ENCODE measurements at regions not wholly inside any gene's neighbourhood (a gene's known extent, or its start where the extent isn't known, plus 50 kb on each side); places are given as distances from the start of the nearest gene placed in this dataset.
"Not testable (repeated sequence)": the region's sequence is repeated elsewhere in the genome, so short reads cannot be mapped to it uniquely, and the experiment has no call there.

GRCh38 chr21:18567770-18568169, 164.2 kb upstream of the TMPRSS15 start:
- not testable (repeated sequence) for DNase-seq

GRCh38 chr21:18588001-18588662, 184.5 kb upstream of the TMPRSS15 start:
- DNase-seq = no peak

DNA sequence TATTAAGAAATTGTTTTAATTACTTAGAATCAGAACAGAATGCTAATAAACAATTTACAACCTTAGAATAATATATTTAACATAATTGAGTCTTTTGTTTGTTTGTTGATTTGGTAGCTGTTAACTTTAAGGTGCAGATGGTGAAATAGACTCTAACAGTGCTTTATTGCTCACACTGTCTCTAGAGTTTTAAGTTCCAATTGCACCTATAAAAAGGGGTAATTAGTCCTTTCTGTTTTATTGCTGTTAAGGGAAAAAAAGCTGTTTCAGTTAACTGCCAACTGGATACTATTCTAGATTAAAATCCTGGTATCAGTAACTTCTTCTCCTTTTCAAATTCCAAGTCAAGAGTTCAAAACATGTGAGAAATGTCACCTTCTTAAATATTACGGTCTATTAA, 197.6 kb upstream of the TMPRSS15 start:
- no peak for DNase-seq

GRCh38 chr21:18602711-18603110, 199.1 kb upstream of the TMPRSS15 start:
- DNase-seq = no peak

GRCh38 chr21:18603261-18603660, 199.7 kb upstream of the TMPRSS15 start:
- DNase-seq = no peak

- DNase-seq = no peak
These were observed 200.4 kb upstream of the TMPRSS15 start for GRCh38 chr21:18603980-18604379.

- DNase-seq = no peak
These were observed 204.6 kb upstream of the TMPRSS15 start for GRCh38 chr21:18608226-18608625.

DNA sequence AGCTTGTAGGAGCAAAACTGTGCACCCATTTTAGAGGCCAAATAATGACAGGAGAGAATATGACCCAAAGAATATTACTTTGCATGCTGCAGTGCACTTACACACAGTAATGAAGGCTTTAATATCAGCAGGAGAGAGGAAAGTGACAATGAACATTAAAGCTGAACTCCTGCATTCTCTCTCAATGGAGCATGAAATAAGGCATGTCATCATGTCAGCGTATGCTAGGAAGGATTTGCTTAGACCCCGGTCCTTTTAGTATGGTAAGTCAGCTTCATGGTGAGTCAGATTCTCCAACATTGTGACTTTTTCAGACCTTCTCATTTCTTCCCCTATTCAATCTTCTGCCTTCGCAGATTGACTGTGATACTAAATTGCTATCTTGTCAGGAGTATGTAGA, 210.7 kb upstream of the TMPRSS15 start:
- DNase-seq = no peak

GRCh38 chr21:18617291-18617690, 213.7 kb upstream of the TMPRSS15 start:
- DNase-seq = no peak

- DNase-seq = no peak
These were observed 216.9 kb upstream of the TMPRSS15 start for GRCh38 chr21:18620436-18620835.

GRCh38 chr21:18622383-18622782, 218.8 kb upstream of the TMPRSS15 start:
- DNase-seq = no peak

GRCh38 chr21:18630446-18630845, 226.9 kb upstream of the TMPRSS15 start:
- no peak for DNase-seq

GRCh38 chr21:18636897-18637296, 233.3 kb upstream of the TMPRSS15 start:
- no peak for DNase-seq

GRCh38 chr21:18646116-18646515, 242.5 kb upstream of the TMPRSS15 start:
- no peak for DNase-seq

- no peak for DNase-seq
These were observed 252.3 kb upstream of the TMPRSS15 start for GRCh38 chr21:18655931-18656330.

DNA sequence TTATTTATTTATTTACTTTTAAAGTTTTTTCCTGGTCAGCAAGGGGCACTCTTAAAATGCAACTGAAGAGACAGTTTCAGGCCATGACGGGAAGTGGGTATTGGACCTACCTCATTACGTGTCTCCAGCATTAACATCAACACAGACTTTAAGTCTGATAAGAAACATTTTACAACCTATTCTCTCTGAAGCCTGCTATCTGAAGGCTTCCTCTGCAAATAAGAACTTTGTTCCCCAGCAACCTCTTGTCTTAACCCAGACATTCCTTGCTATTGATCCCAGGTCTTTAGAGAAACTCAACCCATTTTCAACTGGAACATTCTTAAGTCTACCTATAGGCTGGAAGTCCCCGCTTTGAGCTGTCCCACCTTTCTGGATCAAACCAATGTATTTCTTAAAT, 258.3 kb upstream of the TMPRSS15 start:
- no peak for DNase-seq

GRCh38 chr21:18663663-18664062, 260.1 kb upstream of the TMPRSS15 start:
- no peak for DNase-seq

- no peak for DNase-seq
These were observed 263.1 kb upstream of the TMPRSS15 start for GRCh38 chr21:18666725-18667124.

- DNase-seq = no peak
These were observed 270.2 kb upstream of the TMPRSS15 start for GRCh38 chr21:18673789-18674188.

GRCh38 chr21:18677632-18678031, 274.0 kb upstream of the TMPRSS15 start:
- DNase-seq = no peak

DNA sequence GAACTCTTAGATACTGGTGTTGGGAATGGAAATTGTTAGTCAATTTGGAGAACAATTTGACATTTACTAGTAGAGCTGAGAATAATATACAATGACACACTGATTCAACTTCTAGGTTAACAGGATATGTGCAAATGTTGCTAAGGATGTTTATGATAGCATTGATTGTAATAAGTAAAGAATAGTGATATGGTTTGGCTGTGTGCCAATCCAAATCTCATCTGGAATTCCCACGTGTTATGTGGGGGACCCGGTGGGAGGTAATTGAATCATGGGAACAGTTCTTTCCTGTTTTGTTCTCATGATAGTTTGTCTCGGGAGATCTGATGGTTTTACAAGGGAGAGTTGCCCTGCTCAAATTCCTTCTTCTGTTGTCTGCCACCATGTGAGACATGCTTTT, 302.4 kb upstream of the TMPRSS15 start:
- no peak for DNase-seq

- DNase-seq = no peak
These were observed 308.1 kb upstream of the TMPRSS15 start for GRCh38 chr21:18711662-18712061.

- DNase-seq = no peak
These were observed 312.0 kb upstream of the TMPRSS15 start for GRCh38 chr21:18715606-18716005.

DNA sequence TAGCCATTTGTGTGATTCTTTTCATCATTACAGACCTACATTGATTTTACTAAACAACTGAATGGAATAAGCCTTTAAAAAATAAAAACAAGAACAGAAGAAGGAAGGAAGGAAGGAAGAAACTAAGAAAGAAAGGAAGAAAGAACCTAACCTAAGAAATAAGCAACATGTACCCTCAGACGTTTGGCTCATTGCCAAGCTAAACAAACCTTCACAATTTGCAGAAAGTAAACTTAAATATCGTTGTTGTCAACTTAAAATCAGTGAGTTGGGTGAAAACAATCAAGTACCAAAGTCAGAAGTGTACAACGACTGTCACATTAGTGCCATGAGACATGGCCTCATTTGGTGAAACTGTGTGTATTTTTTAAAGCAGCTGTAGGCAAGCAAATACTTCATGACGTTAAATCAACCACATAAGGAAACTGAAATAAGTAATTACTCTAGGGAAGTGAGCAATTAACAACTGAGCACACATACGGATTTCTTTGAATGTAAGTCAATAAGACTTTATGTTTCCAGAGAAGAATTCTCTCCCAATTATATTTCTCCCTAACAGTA, 313.1 kb upstream of the TMPRSS15 start:
- DNase-seq = no peak

GRCh38 chr21:18722193-18722592, 318.6 kb upstream of the TMPRSS15 start:
- DNase-seq = no peak
